NOMO-1 treated with DMSO at 0.1 percent for 48 hours (cell line): ENCODE measurements at regions not wholly inside any gene's neighbourhood (a gene's known extent, or its start where the extent isn't known, plus 50 kb on each side); places are given as distances from the start of the nearest gene placed in this dataset.

Experiments
- DNase-seq: peaks from one replicate; lab custom pipeline; 2025; ENCODE audit not compliant: unreplicated experiment; lab: John Stamatoyannopoulos, UW

DNA sequence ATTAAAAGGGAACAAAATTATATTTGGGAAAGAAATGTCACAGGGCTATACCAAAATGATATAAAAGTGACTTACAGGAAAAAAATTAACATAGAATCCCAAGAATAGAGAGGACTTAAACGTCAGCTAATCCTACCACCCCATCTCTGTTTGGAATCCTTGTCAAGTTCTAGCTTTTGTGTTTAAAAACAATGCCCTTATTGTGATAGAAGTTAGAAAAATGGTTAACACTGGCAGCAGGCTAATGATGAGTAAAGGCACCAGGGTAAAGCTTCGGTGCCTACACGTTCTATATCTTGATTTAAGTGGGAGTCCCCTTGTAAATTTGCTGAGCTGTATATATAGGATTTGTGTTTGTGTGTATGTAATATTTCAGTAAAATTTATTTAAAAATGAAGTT, 453.3 kb upstream of the TENM4 start:
- DNase-seq = no peak

GRCh38 chr11:79890272-79890671, 449.4 kb upstream of the TENM4 start:
- DNase-seq = no peak

GRCh38 chr11:79864882-79865281, 424.1 kb upstream of the TENM4 start:
- DNase-seq = no peak

- no peak for DNase-seq
Measured at GRCh38 chr11:79860336-79860735, 419.5 kb upstream of the TENM4 start.

DNA sequence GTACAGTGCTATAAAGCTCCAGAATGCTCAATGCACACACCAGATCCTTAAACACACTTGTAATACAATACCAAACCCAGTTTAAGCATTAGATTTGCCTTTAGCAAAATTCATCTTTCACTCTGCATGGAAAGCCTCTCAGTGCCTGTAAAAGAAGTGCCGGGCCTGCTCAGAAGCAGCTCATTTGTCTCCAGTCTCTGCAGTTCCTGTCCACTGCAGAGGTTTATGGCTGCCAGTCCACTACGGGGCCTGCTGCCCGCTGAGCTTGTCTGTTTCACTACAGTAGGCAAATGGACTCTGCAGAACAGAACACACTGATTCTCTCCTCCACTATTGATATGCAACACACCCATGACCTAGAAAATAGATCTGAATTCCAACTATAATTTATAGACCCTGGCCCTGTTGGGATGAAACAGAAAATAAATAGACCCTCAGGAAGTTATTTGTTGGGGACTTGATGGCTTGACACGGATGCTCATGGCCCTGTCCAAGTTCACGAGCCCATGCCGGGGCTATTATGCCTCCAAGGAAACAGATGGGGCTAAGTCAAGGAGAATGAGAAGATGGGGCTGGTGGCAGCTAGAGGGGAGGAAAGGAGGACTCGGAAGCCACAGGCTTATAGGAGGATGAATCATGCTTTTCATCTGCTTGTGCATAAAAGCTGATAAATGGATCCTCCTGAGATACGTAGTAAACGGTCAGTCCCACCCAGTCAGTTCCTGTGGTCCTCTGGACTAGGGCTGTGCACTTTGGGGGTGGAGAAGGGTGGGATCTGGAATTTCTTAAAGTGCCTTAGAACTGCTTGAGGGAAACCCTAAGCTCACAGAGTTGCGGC, 416.8 kb upstream of the TENM4 start:
- DNase-seq = no peak

DNA sequence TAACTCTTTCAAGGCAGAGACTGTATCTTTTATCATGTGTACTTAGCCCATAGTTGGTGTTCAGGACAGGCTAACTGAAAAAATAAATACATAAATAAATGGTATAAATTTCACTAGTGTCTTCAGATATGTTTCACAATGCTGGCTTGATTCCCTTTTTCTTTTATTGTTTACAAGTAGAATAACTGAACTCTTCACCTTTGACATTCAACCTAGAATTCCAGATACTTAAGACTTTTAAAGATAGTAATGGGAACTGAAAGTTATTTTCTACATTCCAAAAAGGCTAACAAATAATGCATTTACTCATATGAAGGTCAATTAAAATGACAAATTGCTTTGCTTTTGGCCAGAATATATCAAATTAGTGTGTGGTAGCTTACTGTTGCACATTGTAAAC, 411.3 kb upstream of the TENM4 start:
- no peak for DNase-seq

DNA sequence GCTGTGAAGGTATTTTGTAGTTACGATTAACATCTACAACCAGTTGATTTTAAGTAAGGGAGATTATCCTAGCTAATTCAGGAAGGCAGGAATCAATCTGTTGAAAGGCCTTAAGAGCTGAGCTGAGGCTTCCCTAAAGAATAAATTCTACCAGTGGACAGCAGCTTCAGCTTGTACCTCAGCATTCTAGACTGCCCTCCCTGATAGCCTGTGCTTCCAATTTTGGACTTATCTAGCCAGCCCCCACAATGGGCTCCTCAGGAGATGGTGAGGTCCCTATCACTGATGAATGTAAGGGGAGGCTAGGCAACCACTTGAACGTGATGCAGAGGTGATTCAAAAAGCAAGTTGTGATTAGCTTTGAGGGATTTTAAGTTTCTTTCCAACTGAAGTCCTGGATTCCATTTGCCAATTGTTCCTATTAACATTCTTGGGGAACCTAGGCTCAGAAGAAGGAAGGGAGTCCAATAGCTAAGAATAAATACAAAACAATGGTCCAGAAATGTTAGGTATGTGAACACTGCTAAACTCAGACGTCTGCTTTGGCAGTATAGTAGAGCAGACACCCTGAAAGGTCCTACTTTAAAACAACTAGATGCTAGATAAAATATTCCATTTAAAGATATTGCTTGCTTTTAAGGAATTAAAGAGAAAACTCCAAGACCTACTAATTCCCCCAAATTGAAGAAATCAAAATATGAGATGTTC, 404.3 kb upstream of the TENM4 start:
- no peak for DNase-seq

DNA sequence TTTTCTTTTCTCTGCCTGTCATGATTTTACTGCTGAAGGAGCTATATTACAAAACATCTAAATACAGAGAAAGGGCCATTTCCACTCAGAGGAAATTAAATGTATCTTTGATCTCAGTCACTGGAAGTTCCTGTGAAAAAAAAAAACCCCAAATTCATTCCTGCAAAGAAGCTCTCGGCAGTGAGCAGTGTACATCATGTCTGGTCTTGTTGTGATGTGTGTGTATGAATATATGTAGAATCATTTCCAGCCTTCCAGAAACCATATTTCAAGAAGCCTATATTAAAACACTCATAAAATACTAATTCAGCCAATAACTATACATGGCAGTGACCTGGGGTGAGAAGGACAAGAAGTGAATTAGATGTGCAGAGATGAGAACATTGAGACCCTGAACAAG, 393.2 kb upstream of the TENM4 start:
- no peak for DNase-seq

- DNase-seq = no peak
Measured at GRCh38 chr11:79830446-79830845, 389.6 kb upstream of the TENM4 start.

GRCh38 chr11:79829891-79830290, 389.1 kb upstream of the TENM4 start:
- DNase-seq = no peak

DNA sequence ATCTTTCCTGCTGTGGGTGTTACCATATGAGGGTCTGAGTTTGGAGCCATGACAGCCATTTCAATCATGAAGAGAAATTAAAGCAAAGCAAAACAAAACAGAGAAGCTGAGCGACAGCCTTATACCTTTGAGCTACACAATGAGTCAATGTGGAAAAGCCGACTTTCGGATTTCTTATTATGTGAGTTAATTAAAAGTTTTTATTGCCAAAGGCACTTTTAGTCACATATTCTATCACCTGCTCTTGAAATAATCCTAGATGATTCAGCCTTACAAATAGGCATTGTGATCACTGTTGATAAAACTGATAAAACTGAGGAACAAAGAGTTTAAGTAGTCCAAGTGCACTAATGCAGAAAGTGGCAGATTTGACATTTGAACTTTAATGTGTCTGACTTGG, 381.9 kb upstream of the TENM4 start:
- DNase-seq = no peak

DNA sequence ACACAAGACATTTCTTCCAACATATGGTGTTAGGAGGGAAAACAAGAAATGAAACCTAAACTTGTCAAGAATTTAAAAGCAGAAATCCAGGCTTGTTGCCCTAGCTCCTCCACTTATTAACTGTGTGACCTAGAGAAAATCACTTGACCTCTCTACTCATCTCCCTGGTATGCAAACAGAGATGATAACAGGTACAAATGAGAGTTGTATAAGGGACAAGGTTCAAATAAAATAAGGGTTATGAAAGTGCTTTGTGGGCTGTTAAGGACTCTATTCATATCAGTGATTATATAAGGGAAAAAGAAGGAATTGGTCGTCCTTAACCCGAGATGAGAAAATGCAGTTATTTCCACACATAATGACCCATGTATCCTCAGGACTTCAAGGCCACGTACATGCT, 372.7 kb upstream of the TENM4 start:
- DNase-seq = no peak

- no peak for DNase-seq
Measured at GRCh38 chr11:79809487-79809886, 368.7 kb upstream of the TENM4 start.

DNA sequence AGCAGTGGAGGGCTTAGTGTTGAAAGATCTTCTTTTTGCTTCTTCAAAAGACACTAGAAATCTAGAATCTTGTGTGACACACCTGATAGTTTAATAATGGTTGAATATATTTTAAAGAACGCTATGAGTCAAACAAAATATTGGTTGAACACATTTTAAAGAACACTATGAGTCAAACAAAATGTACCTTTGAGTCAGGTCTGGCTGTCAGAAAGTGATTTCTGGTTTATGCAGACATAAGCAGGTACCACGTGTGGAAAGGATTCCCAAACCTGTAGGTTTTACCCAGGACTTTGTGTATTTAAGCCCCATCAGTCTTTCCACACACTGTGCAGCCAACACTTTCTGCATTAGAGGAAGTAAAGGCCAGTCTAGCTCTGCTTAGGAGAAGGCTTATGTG, 366.7 kb upstream of the TENM4 start:
- no peak for DNase-seq

GRCh38 chr11:79796704-79797103, 355.9 kb upstream of the TENM4 start:
- no peak for DNase-seq

GRCh38 chr11:79794484-79795393, 353.9 kb upstream of the TENM4 start:
- no peak for DNase-seq

DNA sequence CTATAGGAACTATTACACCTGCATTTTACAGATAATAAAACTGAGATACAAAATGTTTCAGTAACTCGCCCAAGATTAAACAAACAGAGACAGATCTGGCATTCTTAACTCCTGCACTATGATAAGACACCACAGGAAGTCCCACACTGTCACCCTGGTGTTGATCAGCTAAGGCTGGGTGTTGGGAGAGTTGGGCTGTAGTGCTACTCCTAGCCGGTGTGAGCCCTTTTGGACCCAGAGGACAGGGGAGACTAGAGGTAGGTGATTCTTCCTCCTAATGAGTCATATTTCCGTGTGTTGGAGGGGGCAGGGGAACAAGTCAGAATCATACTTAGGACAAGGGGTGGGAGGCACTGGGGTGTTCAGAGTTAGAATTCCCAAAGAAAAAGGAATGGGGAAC, 353.2 kb upstream of the TENM4 start:
- DNase-seq = no peak

- no peak for DNase-seq
Measured at GRCh38 chr11:79786961-79787360, 346.1 kb upstream of the TENM4 start.

- no peak for DNase-seq
Measured at GRCh38 chr11:79783833-79784232, 343.0 kb upstream of the TENM4 start.

DNA sequence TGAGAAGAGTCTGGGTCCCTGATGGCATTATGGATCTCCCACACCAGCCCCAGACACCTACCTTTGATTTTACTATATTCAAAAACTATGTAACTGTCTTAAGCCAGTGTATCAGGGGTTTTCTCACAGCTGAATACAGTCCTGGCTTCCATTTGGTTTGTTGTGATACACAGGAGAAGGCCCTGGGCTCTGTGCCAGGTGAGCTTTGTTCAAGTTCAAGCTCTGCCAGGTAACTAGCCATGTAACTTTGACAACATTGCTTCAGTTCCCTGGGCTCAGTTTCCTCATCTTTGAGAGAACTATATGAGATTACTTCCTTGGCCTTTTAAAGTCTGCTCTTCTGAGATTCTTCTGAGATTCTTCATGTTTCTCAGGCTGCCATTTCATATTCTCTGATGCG, 327.5 kb upstream of the TENM4 start:
- DNase-seq = no peak

DNA sequence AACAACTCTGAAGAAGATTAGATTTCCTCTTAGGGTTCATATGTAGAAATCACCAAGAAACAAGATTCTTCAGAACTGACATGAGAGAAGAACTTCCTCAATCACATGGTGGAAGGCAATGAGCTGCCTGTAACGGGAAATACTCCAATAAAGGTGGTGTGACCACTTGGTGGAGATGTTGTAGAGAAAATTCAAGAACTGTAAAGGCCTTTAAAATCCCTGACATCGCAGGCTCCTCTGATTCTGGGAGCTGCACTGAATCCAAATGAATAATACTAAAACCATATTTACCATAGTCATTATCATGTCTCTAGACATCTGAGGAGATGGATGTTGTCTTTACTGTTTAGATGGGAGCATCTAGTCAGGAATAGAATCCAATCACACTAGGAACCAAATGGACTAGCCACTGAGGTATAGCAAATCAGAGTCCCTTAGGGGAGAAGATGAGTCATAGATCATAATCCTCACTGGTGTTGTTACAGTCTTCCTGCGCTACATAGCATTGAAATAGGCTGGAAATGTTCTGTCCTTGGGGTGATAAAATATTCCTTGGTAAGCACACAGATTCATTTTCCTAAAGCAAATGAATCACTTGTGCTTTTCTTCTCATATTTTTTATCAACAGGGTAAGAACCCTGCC, 321.6 kb upstream of the TENM4 start:
- DNase-seq = peak; percentile 7
